Gastrocnemius medialis (tissue), 4 donors: ENCODE measurements at regions not wholly inside any gene's neighbourhood (a gene's known extent, or its start where the extent isn't known, plus 50 kb on each side); places are given as distances from the start of the nearest gene placed in this dataset.

Source experiments
- CTCF ChIP-seq, 5 experiments: fragments of 450-650 bp in 3 of 5; fragments of 200-600 bp in 2 of 5; sonication (generic) in 2 of 5; IDR thresholded peaks in 4 of 5; conservative IDR thresholded peaks in 1 of 5; 1 replicate in 4 of 5; 2 replicates in 1 of 5; pipeline ENCODE4 v1.5.1; 2016 to 2019; ENCODE audit warnings: antibody characterized with exemption in 5 of 5, mild to moderate bottlenecking in 3 of 5, moderate library complexity in 3 of 5
- POLR2A ChIP-seq, 2 donors: fragments of 450-650 bp; IDR thresholded peaks; one replicate each; pipeline ENCODE4 v1.6.1; 2017; ENCODE audit warnings: antibody characterized with exemption in 2 of 2, mild to moderate bottlenecking in 2 of 2, moderate library complexity in 2 of 2

- TF ChIP-seq POLR2A (IDR thresholded peaks at IDR 0.05) (no peak), CTCF (IDR thresholded peaks at IDR 0.05 in 4 of 5, conservative IDR thresholded peaks at IDR 0.05 in 1 of 5) (no peak)
Observed at GRCh38 chr6:4309540-4309939, 174.2 kb upstream of the ECI2 start.
